ENCODE measurements at regions not wholly inside any gene's neighbourhood (a gene's known extent, or its start where the extent isn't known, plus 50 kb on each side); places are given as distances from the start of the nearest gene placed in this dataset.
A peak's percentile ranks its signal among the peaks of the same experiment; 100 is the strongest.

- TF ChIP-seq RAD21 (IDR thresholded peaks at IDR 0.05; ENCODE audit: insufficient read depth, low read depth, low read length) (peak; percentile 97), ZSCAN29 (IDR thresholded peaks at IDR 0.05) (no peak), ZNF592 (IDR thresholded peaks at IDR 0.05) (peak; percentile 82; the same call in 1 of the 2 replicates), BACH1 (IDR thresholded peaks at IDR 0.05; ENCODE audit: borderline replicate concordance) (no peak), POLR2A (IDR thresholded peaks at IDR 0.05; ENCODE audit: low read depth, low read length) (no peak)
Observed at GRCh38 chr15:94119923-94120775, 111.2 kb upstream of the MCTP2 start (continued).

GRCh38 chr15:94119298-94119811, 112.0 kb upstream of the MCTP2 start:
- H3K9me3 ChIP-seq (replicated peaks; ENCODE audit: control insufficient read depth, insufficient read depth, low read length): no peaks in the 10 kb centered on the region
- DNase-seq (ENCODE audit: low read depth, low spot score) (no peak), FAIRE-seq (no peak), ATAC-seq (peak; percentile 34; the same call in 1 of the 3 replicates)
- no peak overlapping the region for H3K4me3 ChIP-seq
- CTCF ChIA-PET: interaction anchor here (0.7 to 2.2 kb wide), 38 partner anchors 11 to 1682 kb away, joined by 3 to 54 read pairs (median 3); no protein-coding TSS in a partner anchor
- no peaks in the 10 kb centered on the region for H3K36me3 ChIP-seq (ENCODE audit: control insufficient read depth in 2 of 2, insufficient read depth in 2 of 2, low read length in 1 of 2)
- H3K4me2 ChIP-seq (ENCODE audit: control insufficient read depth, insufficient read depth): no peak overlapping the region
- intact Hi-C loops (cut with micrococcal nuclease; ENCODE audit: unreplicated experiment): no loop called here
- H3K4me1 ChIP-seq (ENCODE audit: control insufficient read depth, insufficient read depth, low read length): no peaks in the 10 kb centered on the region
- no peaks in the 10 kb centered on the region for H4K20me1 ChIP-seq (ENCODE audit: control insufficient read depth, insufficient read depth)
- 3% methylated on average over 6 of the region's 6 CpGs for WGBS (ENCODE audit: insufficient coverage, insufficient replicate concordance, low lambda C conversion rate, missing lambda C conversion rate)
- no peak overlapping the region for H3K9ac ChIP-seq (ENCODE audit: control insufficient read depth, insufficient read depth, low read length)
- no peak overlapping the region for H2AFZ ChIP-seq (ENCODE audit: control insufficient read depth, low read depth, low read length)
- SMC1A ChIA-PET (ENCODE audit: uncharacterized antibody, unreplicated experiment): interaction anchor here (0.8 to 1.7 kb wide), 16 partner anchors 11 to 1090 kb away, joined by 3 to 15 read pairs (median 4); no protein-coding TSS in a partner anchor
- BruUV-seq (replicated peaks): no TSS peak
- RAD21 ChIA-PET (ENCODE audit: unreplicated experiment): interaction anchor here (1.0 to 1.6 kb wide), 6 partner anchors 10 to 1090 kb away, joined by 4 to 40 read pairs (median 8); partner anchors contain the start of gene RGMA
- POLR2A ChIA-PET: no interaction called here
- H3K79me2 ChIP-seq (ENCODE audit: control insufficient read depth, insufficient read depth, low read length): no peaks in the 10 kb centered on the region
- no peaks in the 10 kb centered on the region for H3K27me3 ChIP-seq (replicated peaks in 1 of 2; ENCODE audit: control insufficient read depth in 2 of 2, insufficient read depth in 2 of 2, low read length in 1 of 2)
- no peak overlapping the region for H3K27ac ChIP-seq (ENCODE audit: control insufficient read depth, insufficient read depth)
- in situ Hi-C loops (cut with MboI): loop anchor here (25.0 kb wide), 1 partner anchor 1332 kb away; no protein-coding TSS in a partner anchor
- no peak for TF ChIP-seq NR2F1 (conservative IDR thresholded peaks at IDR 0.05)
- TF ChIP-seq PKNOX1 (IDR thresholded peaks at IDR 0.05): no peak
- TF ChIP-seq BCLAF1 (IDR thresholded peaks at IDR 0.05): no peak
- TF ChIP-seq KLF5 (IDR thresholded peaks at IDR 0.05; ENCODE audit: partially characterized antibody): no peak
- TF ChIP-seq SRF (IDR thresholded peaks at IDR 0.05; ENCODE audit: low read depth in 2 of 2, low read length in 2 of 2): no peak
- no peak for TF ChIP-seq HDAC6 (IDR thresholded peaks at IDR 0.05; ENCODE audit: unreplicated experiment)

All from GM12878 (cell line).